Keratinocyte (primary cell): ENCODE measurements at regions not wholly inside any gene's neighbourhood (a gene's known extent, or its start where the extent isn't known, plus 50 kb on each side); places are given as distances from the start of the nearest gene placed in this dataset.

Source experiments
- DNase-seq: peaks from one replicate; pipeline ENCODE4 v3.0.0-alpha.2; 2011; ENCODE audit warnings: low read depth, missing footprints, low spot score
- FAIRE-seq: peaks from 2 replicates; lab custom pipeline; 2011; peaks lifted over from hg19 to GRCh38; lab: Jason Lieb, UNC
- H2AFZ ChIP-seq: 2 replicates; pipeline ENCODE4 v1.6.0; 2012; ENCODE audit warnings: low read length, control low read depth, inconsistent platforms; ENCODE audit not compliant: control insufficient read depth
- H3K27ac ChIP-seq: 2 replicates; pipeline ENCODE4 v1.5.1; 2011; ENCODE audit warnings: low read length; ENCODE audit not compliant: control insufficient read depth, insufficient read depth
- H3K27me3 ChIP-seq: 3 replicates; pipeline ENCODE4 v1.6.0; 2011; ENCODE audit warnings: low read length; ENCODE audit not compliant: control insufficient read depth, insufficient read depth; ENCODE audit errors: extremely low read depth
- H3K36me3 ChIP-seq, 2 experiments: 2 replicates in 1 of 2; 3 replicates in 1 of 2; pipeline ENCODE4 v1.5.1; 2011; ENCODE audit warnings: low read length in 2 of 2, mild to moderate bottlenecking in 1 of 2; ENCODE audit not compliant: control insufficient read depth in 2 of 2, insufficient read depth in 2 of 2; ENCODE audit errors: extremely low read depth in 1 of 2
- H3K4me1 ChIP-seq: 3 replicates; pipeline ENCODE4 v1.5.1; 2011; ENCODE audit warnings: low read length; ENCODE audit not compliant: control insufficient read depth, insufficient read depth; ENCODE audit errors: extremely low read depth
- H3K4me2 ChIP-seq: 3 replicates; pipeline ENCODE4 v1.6.0; 2011; ENCODE audit warnings: low read depth, low read length; ENCODE audit not compliant: control insufficient read depth, insufficient read depth; ENCODE audit errors: extremely low read depth
- H3K4me3 ChIP-seq, 3 experiments: fragments of 200-600 bp in 1 of 3; sonication (generic) in 1 of 3; 2 replicates in 2 of 3; 3 replicates in 1 of 3; pipeline ENCODE4 v1.5.1; 2011 to 2016; ENCODE audit warnings: low read length in 3 of 3, mild to moderate bottlenecking in 3 of 3, control low read depth in 2 of 3, inconsistent platforms in 1 of 3, low read depth in 1 of 3, mixed read lengths in 1 of 3, mixed run types in 1 of 3, moderate library complexity in 1 of 3; ENCODE audit not compliant: control insufficient read depth in 2 of 3, insufficient read depth in 2 of 3; ENCODE audit errors: extremely low read depth in 1 of 3
- H3K79me2 ChIP-seq: 2 replicates; pipeline ENCODE4 v1.6.0; 2012; ENCODE audit warnings: low read length; ENCODE audit not compliant: control insufficient read depth, insufficient read depth
- H3K9ac ChIP-seq: 3 replicates; pipeline ENCODE4 v1.6.0; 2011; ENCODE audit warnings: low read length; ENCODE audit not compliant: control insufficient read depth, insufficient read depth; ENCODE audit errors: extremely low read depth
- H3K9me1 ChIP-seq: 3 replicates; pipeline ENCODE4 v1.6.0; 2011; ENCODE audit warnings: low read length; ENCODE audit not compliant: control insufficient read depth, insufficient read depth; ENCODE audit errors: extremely low read depth
- H3K9me3 ChIP-seq: 2 replicates; pipeline ENCODE4 v1.5.1; 2012; ENCODE audit warnings: low read depth, low read length; ENCODE audit not compliant: control insufficient read depth
- H4K20me1 ChIP-seq: 3 replicates; pipeline ENCODE4 v1.6.0; 2011; ENCODE audit warnings: low read length; ENCODE audit not compliant: control insufficient read depth, insufficient read depth; ENCODE audit errors: extremely low read depth
- EZH2 ChIP-seq: IDR thresholded peaks from one replicate; pipeline ENCODE4 v1.6.1; 2012; ENCODE audit warnings: inconsistent platforms, mild to moderate bottlenecking, low read length, moderate library complexity
- dilution Hi-C: fragments of 300-500 bp; cut with MboI; formaldehyde crosslinking; loops from one replicate; pipeline ENCODE4 v1.7.0; 2020; ENCODE audit warnings: low sequenced_read_pairs; ENCODE audit not compliant: extremely low pct_ligation_motif_present
- TF ChIP-seq, protein P1 (sequence below), 3 experiments: IDR thresholded peaks in 1 of 3; conservative IDR thresholded peaks in 1 of 3; optimal IDR thresholded peaks in 1 of 3; 2 replicates in 2 of 3; 3 replicates in 1 of 3; pipeline versions ENCODE3 to v1.5.1; 2011; ENCODE audit warnings: low read length in 3 of 3, mild to moderate bottlenecking in 3 of 3, moderate library complexity in 2 of 3, control low read depth in 1 of 3, inconsistent platforms in 1 of 3; ENCODE audit not compliant: insufficient read depth in 2 of 3; ENCODE audit errors: extremely low read depth in 1 of 3

DNA sequence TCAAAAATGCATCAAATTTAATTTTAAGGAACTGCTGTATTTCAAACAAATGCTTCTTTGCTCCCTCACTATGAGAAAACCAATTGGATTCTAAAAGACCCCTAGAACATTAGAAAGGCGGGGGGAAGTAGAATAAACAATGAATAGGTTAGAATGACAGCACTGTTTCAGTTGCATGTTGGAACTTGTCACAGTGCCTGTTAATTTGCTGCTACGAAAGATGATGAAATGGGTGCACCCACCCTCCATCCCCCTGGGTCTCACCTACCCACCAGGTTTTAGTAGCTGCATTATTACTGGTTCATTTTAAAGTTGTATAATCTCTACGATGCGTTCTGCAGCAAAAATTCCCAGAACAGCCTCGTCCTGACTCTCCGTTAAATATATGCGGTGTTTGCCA is 193.0 kb upstream of the COPS8 start:
- no peak overlapping the region for H3K27ac ChIP-seq
- H3K9ac ChIP-seq: no peak overlapping the region
- FAIRE-seq (no peak), DNase-seq (no peak)
- H3K79me2 ChIP-seq: no peaks in the 10 kb centered on the region
- H2AFZ ChIP-seq: no peak overlapping the region
- H3K9me3 ChIP-seq: no peaks in the 10 kb centered on the region
- H3K4me3 ChIP-seq: no peak overlapping the region
- no peaks in the 10 kb centered on the region for H3K36me3 ChIP-seq
- H3K9me1 ChIP-seq: no peaks in the 10 kb centered on the region
- no peaks in the 10 kb centered on the region for H3K27me3 ChIP-seq
- no peak overlapping the region for H3K4me2 ChIP-seq
- dilution Hi-C loops: no loop called here
- H3K4me1 ChIP-seq: no peaks in the 10 kb centered on the region
- TF ChIP-seq, protein P1, sequence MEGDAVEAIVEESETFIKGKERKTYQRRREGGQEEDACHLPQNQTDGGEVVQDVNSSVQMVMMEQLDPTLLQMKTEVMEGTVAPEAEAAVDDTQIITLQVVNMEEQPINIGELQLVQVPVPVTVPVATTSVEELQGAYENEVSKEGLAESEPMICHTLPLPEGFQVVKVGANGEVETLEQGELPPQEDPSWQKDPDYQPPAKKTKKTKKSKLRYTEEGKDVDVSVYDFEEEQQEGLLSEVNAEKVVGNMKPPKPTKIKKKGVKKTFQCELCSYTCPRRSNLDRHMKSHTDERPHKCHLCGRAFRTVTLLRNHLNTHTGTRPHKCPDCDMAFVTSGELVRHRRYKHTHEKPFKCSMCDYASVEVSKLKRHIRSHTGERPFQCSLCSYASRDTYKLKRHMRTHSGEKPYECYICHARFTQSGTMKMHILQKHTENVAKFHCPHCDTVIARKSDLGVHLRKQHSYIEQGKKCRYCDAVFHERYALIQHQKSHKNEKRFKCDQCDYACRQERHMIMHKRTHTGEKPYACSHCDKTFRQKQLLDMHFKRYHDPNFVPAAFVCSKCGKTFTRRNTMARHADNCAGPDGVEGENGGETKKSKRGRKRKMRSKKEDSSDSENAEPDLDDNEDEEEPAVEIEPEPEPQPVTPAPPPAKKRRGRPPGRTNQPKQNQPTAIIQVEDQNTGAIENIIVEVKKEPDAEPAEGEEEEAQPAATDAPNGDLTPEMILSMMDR (optimal IDR thresholded peaks at IDR 0.05 in 1 of 3, IDR thresholded peaks at IDR 0.05 in 1 of 3, conservative IDR thresholded peaks at IDR 0.05 in 1 of 3; ENCODE audit: extremely low read depth in 1 of 3, insufficient read depth in 2 of 3, low read length in 3 of 3): no peak
- no peak for TF ChIP-seq EZH2
- no peaks in the 10 kb centered on the region for H4K20me1 ChIP-seq

DNA sequence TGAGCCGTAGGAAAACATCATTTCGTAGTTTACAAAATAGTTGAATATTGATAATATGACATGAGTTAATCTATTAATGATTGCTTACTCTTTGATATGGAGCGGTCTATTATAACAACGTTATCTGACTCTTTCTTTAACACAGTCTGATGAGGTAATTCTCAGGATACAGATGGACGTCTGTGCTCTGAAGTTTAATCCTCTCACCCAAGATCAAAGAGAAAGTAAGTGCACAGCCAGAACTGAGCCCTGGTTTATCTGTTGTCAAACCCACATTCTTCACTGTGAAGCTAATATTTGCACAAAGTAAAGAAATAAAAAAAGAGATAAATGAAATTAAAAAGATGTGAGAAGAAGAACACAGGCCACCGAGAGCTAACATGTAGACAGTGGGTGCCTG is 190.9 kb upstream of the COPS8 start:
- Histone ChIP-seq H3K79me2 (no peaks in the 10 kb centered on the region), H4K20me1 (no peaks in the 10 kb centered on the region), H3K9me3 (no peaks in the 10 kb centered on the region), H3K27me3 (no peaks in the 10 kb centered on the region), H2AFZ (no peak overlapping the region), H3K4me2 (no peak overlapping the region), H3K36me3 (no peaks in the 10 kb centered on the region), H3K9me1 (no peaks in the 10 kb centered on the region), H3K4me1 (no peaks in the 10 kb centered on the region), H3K4me3 (no peak overlapping the region), H3K27ac (no peak overlapping the region), H3K9ac (no peak overlapping the region)
- no peak for TF ChIP-seq EZH2
- TF ChIP-seq, protein P1 (optimal IDR thresholded peaks at IDR 0.05 in 1 of 3, IDR thresholded peaks at IDR 0.05 in 1 of 3, conservative IDR thresholded peaks at IDR 0.05 in 1 of 3; ENCODE audit: extremely low read depth in 1 of 3, insufficient read depth in 2 of 3, low read length in 3 of 3): no peak
- dilution Hi-C loops: no loop called here
- no peak for DNase-seq
- FAIRE-seq: no peak
